ENCODE measurements at regions not wholly inside any gene's neighbourhood (a gene's known extent, or its start where the extent isn't known, plus 50 kb on each side); places are given as distances from the start of the nearest gene placed in this dataset.
"Not testable (repeated sequence)": the region's sequence is repeated elsewhere in the genome, so short reads cannot be mapped to it uniquely, and the experiment has no call there.

GRCh38 chr12:131395971-131396573 lies 314.8 kb upstream of the SFSWAP start:
- no peak for DNase-seq (ENCODE audit: low read depth, low spot score)
- Mint-ChIP-seq H3K36me3 (ENCODE audit: low read depth) (peaks cover 10% of the 10 kb centered on the region), H3K27ac (ENCODE audit: unreplicated experiment) (no peak overlapping the region), H3K4me3 (no peak overlapping the region), H3K9me3 (peaks cover 11% of the 10 kb centered on the region), H3K4me1 (peaks cover 10% of the 10 kb centered on the region), H3K27me3 (ENCODE audit: low read depth) (peaks cover 13% of the 10 kb centered on the region)
- TF ChIP-seq CTCF (conservative IDR thresholded peaks at IDR 0.05) = no peak

- peaks cover 18% of the 10 kb centered on the region for H3K4me1 Mint-ChIP-seq
- H3K4me3 Mint-ChIP-seq = no peak overlapping the region
- H3K27ac Mint-ChIP-seq (ENCODE audit: unreplicated experiment) = no peak overlapping the region
- peaks cover 10% of the 10 kb centered on the region for H3K36me3 Mint-ChIP-seq (ENCODE audit: low read depth)
- H3K9me3 Mint-ChIP-seq = peaks cover 11% of the 10 kb centered on the region
- peaks cover 8% of the 10 kb centered on the region for H3K27me3 Mint-ChIP-seq (ENCODE audit: low read depth)
- TF ChIP-seq CTCF (conservative IDR thresholded peaks at IDR 0.05) = no peak
- no peak for DNase-seq (ENCODE audit: low read depth, low spot score)
Measured at GRCh38 chr12:131397493-131398181, 313.3 kb upstream of the SFSWAP start.

GRCh38 chr12:131399000-131399399 lies 311.9 kb upstream of the SFSWAP start:
- H3K36me3 Mint-ChIP-seq (ENCODE audit: low read depth) = peaks cover 10% of the 10 kb centered on the region
- DNase-seq (ENCODE audit: low read depth, low spot score) = no peak
- H3K4me1 Mint-ChIP-seq = peaks cover 18% of the 10 kb centered on the region
- no peak overlapping the region for H3K4me3 Mint-ChIP-seq
- H3K27ac Mint-ChIP-seq (ENCODE audit: unreplicated experiment) = no peak overlapping the region
- peaks cover 11% of the 10 kb centered on the region for H3K9me3 Mint-ChIP-seq
- peaks cover 5% of the 10 kb centered on the region for H3K27me3 Mint-ChIP-seq (ENCODE audit: low read depth)
- TF ChIP-seq CTCF (conservative IDR thresholded peaks at IDR 0.05) = no peak

GRCh38 chr12:131400668-131401294 lies 310.1 kb upstream of the SFSWAP start:
- H3K27ac Mint-ChIP-seq (ENCODE audit: unreplicated experiment); H3K4me3 Mint-ChIP-seq; H3K27me3 Mint-ChIP-seq (ENCODE audit: low read depth); DNase-seq (ENCODE audit: low read depth, low spot score): not testable (repeated sequence)
- H3K9me3 Mint-ChIP-seq = peaks cover 11% of the 10 kb centered on the region
- H3K4me1 Mint-ChIP-seq = peaks cover 18% of the 10 kb centered on the region
- peaks cover 10% of the 10 kb centered on the region for H3K36me3 Mint-ChIP-seq (ENCODE audit: low read depth)

GRCh38 chr12:131401907-131402633 lies 308.8 kb upstream of the SFSWAP start:
- DNase-seq (ENCODE audit: low read depth, low spot score); H3K27ac Mint-ChIP-seq (ENCODE audit: unreplicated experiment); H3K27me3 Mint-ChIP-seq (ENCODE audit: low read depth); H3K36me3 Mint-ChIP-seq (ENCODE audit: low read depth); H3K4me3 Mint-ChIP-seq: not testable (repeated sequence)
- H3K4me1 Mint-ChIP-seq = peaks cover 18% of the 10 kb centered on the region
- peaks cover 12% of the 10 kb centered on the region for H3K9me3 Mint-ChIP-seq

GRCh38 chr12:131402781-131403396 lies 308.0 kb upstream of the SFSWAP start:
- peaks cover 11% of the 10 kb centered on the region for H3K9me3 Mint-ChIP-seq
- H3K27me3 Mint-ChIP-seq (ENCODE audit: low read depth) = peaks cover 6% of the 10 kb centered on the region
- no peak overlapping the region for H3K27ac Mint-ChIP-seq (ENCODE audit: unreplicated experiment)
- H3K4me1 Mint-ChIP-seq = peaks cover 18% of the 10 kb centered on the region
- peaks cover 7% of the 10 kb centered on the region for H3K36me3 Mint-ChIP-seq (ENCODE audit: low read depth)
- no peak for TF ChIP-seq CTCF (conservative IDR thresholded peaks at IDR 0.05)
- DNase-seq (ENCODE audit: low read depth, low spot score) = no peak
- no peak overlapping the region for H3K4me3 Mint-ChIP-seq

Measured in neural crest cell (in vitro differentiated cells).